Osteocyte (in vitro differentiated cells): ENCODE measurements at regions not wholly inside any gene's neighbourhood (a gene's known extent, or its start where the extent isn't known, plus 50 kb on each side); places are given as distances from the start of the nearest gene placed in this dataset.
A peak's percentile ranks its signal among the peaks of the same experiment; 100 is the strongest.

Experiments used
- DNase-seq: peaks from one replicate; pipeline ENCODE4 v3.0.0; 2021; ENCODE audit warnings: mixed read lengths; ENCODE audit not compliant: unreplicated experiment; ENCODE audit errors: extremely low spot score
- H3K27ac Mint-ChIP-seq: one replicate; pipeline ENCODE4 v1.8.0; 2021; ENCODE audit warnings: mild to moderate bottlenecking, mixed read lengths; ENCODE audit not compliant: unreplicated experiment
- H3K27me3 Mint-ChIP-seq: one replicate; pipeline ENCODE4 v1.8.0; 2021; ENCODE audit warnings: mixed read lengths; ENCODE audit not compliant: unreplicated experiment
- H3K36me3 Mint-ChIP-seq: one replicate; pipeline ENCODE4 v1.8.0; 2021; ENCODE audit warnings: mixed read lengths; ENCODE audit not compliant: unreplicated experiment
- H3K4me1 Mint-ChIP-seq: one replicate; pipeline ENCODE4 v1.8.0; 2021; ENCODE audit warnings: mixed read lengths; ENCODE audit not compliant: unreplicated experiment
- H3K4me3 Mint-ChIP-seq: one replicate; pipeline ENCODE4 v1.8.0; 2021; ENCODE audit warnings: mild to moderate bottlenecking, moderate library complexity, mixed read lengths; ENCODE audit not compliant: unreplicated experiment
- H3K9me3 Mint-ChIP-seq: one replicate; pipeline ENCODE4 v1.8.0; 2021; ENCODE audit warnings: mixed read lengths; ENCODE audit not compliant: unreplicated experiment
- CTCF ChIP-seq: fragments of 200-600 bp; sonication (generic); IDR thresholded peaks from 2 replicates; pipeline ENCODE4 v1.5.0; 2021; ENCODE audit warnings: antibody characterized with exemption, mild to moderate bottlenecking, moderate library complexity

- Mint-ChIP-seq H3K27me3 (no peaks in the 10 kb centered on the region), H3K9me3 (no peaks in the 10 kb centered on the region), H3K36me3 (no peaks in the 10 kb centered on the region), H3K4me1 (no peaks in the 10 kb centered on the region), H3K27ac (no peak overlapping the region), H3K4me3 (no peak overlapping the region)
- peak; percentile 53 for TF ChIP-seq CTCF
- DNase-seq, result no peak
Observed at GRCh38 chr14:66070542-66071319, 415.4 kb upstream of the CCDC196 start.

GRCh38 chr14:66072190-66073084 is 413.7 kb upstream of the CCDC196 start:
- TF ChIP-seq CTCF, result no peak
- no peak overlapping the region for H3K27ac Mint-ChIP-seq
- H3K4me3 Mint-ChIP-seq, result no peak overlapping the region
- peaks cover 3% of the 10 kb centered on the region for H3K27me3 Mint-ChIP-seq
- no peaks in the 10 kb centered on the region for H3K9me3 Mint-ChIP-seq
- H3K4me1 Mint-ChIP-seq, result no peaks in the 10 kb centered on the region
- no peaks in the 10 kb centered on the region for H3K36me3 Mint-ChIP-seq
- no peak for DNase-seq

GRCh38 chr14:66074537-66074936 is 411.6 kb upstream of the CCDC196 start:
- H3K4me1 Mint-ChIP-seq, result no peaks in the 10 kb centered on the region
- no peak overlapping the region for H3K4me3 Mint-ChIP-seq
- no peak for DNase-seq
- H3K9me3 Mint-ChIP-seq, result no peaks in the 10 kb centered on the region
- H3K27ac Mint-ChIP-seq, result no peak overlapping the region
- peaks cover 3% of the 10 kb centered on the region for H3K27me3 Mint-ChIP-seq
- H3K36me3 Mint-ChIP-seq, result no peaks in the 10 kb centered on the region
- no peak for TF ChIP-seq CTCF

- H3K36me3 Mint-ChIP-seq, result no peaks in the 10 kb centered on the region
- no peaks in the 10 kb centered on the region for H3K4me1 Mint-ChIP-seq
- H3K27ac Mint-ChIP-seq, result no peak overlapping the region
- no peak for TF ChIP-seq CTCF
- DNase-seq, result no peak
- no peaks in the 10 kb centered on the region for H3K9me3 Mint-ChIP-seq
- H3K27me3 Mint-ChIP-seq, result peaks cover 3% of the 10 kb centered on the region
- H3K4me3 Mint-ChIP-seq, result no peak overlapping the region
Observed at GRCh38 chr14:66076176-66076575, 410.0 kb upstream of the CCDC196 start.

- Mint-ChIP-seq H3K4me1 (no peaks in the 10 kb centered on the region), H3K27me3 (peaks cover 3% of the 10 kb centered on the region), H3K4me3 (no peak overlapping the region), H3K9me3 (no peaks in the 10 kb centered on the region), H3K36me3 (no peaks in the 10 kb centered on the region), H3K27ac (no peak overlapping the region)
- TF ChIP-seq CTCF, result no peak
- DNase-seq, result no peak
Observed at GRCh38 chr14:66078006-66078405, 408.2 kb upstream of the CCDC196 start.
